CD4-positive, alpha-beta T cell (primary cell): ENCODE measurements at regions not wholly inside any gene's neighbourhood (a gene's known extent, or its start where the extent isn't known, plus 50 kb on each side); places are given as distances from the start of the nearest gene placed in this dataset.

ENCODE experiments used
- ATAC-seq: fragments of 200-7000 bp; cut with Tn5 transposase; one replicate; pipeline ENCODE4 v1.10.0; 2022; ENCODE audit warnings: mild to moderate bottlenecking; ENCODE audit not compliant: poor library complexity
- CTCF ChIA-PET: fragments of 350-600 bp; sonication (Branson Sonifier 250); formaldehyde crosslinking; loops from one replicate; lab custom pipeline; 2021; ENCODE audit warnings: antibody characterized with exemption, inconsistent platforms; lab: Charles Lee
- POLR2A ChIA-PET: fragments of 350-600 bp; sonication (Branson Sonifier 250); formaldehyde crosslinking; loops from one replicate; lab custom pipeline; 2021; ENCODE audit warnings: antibody characterized with exemption, inconsistent platforms; lab: Charles Lee
- DNase-seq, 14 experiments: peaks; one replicate each; pipeline ENCODE4 v3.0.0-alpha.2; 2013 to 2020; ENCODE audit warnings: mixed read lengths in 2 of 14
- H3K27ac ChIP-seq, 2 donors: one replicate each; pipeline versions ENCODE4 v1.5.1 to v1.7.0; 2013; ENCODE audit warnings: low read length in 2 of 2, low read depth in 1 of 2, mild to moderate bottlenecking in 1 of 2
- H3K27me3 ChIP-seq, 2 experiments: 1 replicate in 1 of 2; 2 replicates in 1 of 2; pipeline versions ENCODE4 v1.6.1 to v1.7.0; 2013; ENCODE audit warnings: low read length in 2 of 2, control low read depth in 1 of 2, mild to moderate bottlenecking in 1 of 2, moderate library complexity in 1 of 2; ENCODE audit not compliant: insufficient read depth in 2 of 2, control insufficient read depth in 1 of 2
- H3K36me3 ChIP-seq: one replicate; pipeline ENCODE4 v1.6.1; 2013; ENCODE audit warnings: low read length, control low read depth; ENCODE audit not compliant: insufficient read depth
- H3K4me1 ChIP-seq: one replicate; pipeline ENCODE4 v1.6.1; 2013; ENCODE audit warnings: low read length, control low read depth; ENCODE audit not compliant: insufficient read depth
- H3K4me3 ChIP-seq: one replicate; pipeline ENCODE4 v1.5.1; 2013; ENCODE audit warnings: mild to moderate bottlenecking, low read length, moderate library complexity
- H3K9me3 ChIP-seq, 2 experiments: 1 replicate in 1 of 2; 2 replicates in 1 of 2; pipeline versions ENCODE4 v1.6.1 to v1.7.0; 2013; ENCODE audit warnings: low read length in 2 of 2, mild to moderate bottlenecking in 2 of 2, control low read depth in 1 of 2, moderate library complexity in 1 of 2; ENCODE audit not compliant: control insufficient read depth in 1 of 2, insufficient read depth in 1 of 2
- H3K27ac Mint-ChIP-seq: one replicate; pipeline ENCODE4 v1.8.0; 2020; ENCODE audit warnings: mixed read lengths
- H3K27me3 Mint-ChIP-seq: one replicate; pipeline ENCODE4 v1.8.0; 2021; ENCODE audit warnings: mixed read lengths
- H3K36me3 Mint-ChIP-seq: one replicate; pipeline ENCODE4 v1.8.0; 2021; ENCODE audit warnings: low read depth, mixed read lengths
- H3K4me1 Mint-ChIP-seq: one replicate; pipeline ENCODE4 v1.8.0; 2021; ENCODE audit warnings: low read depth, mixed read lengths
- H3K4me3 Mint-ChIP-seq: one replicate; pipeline ENCODE4 v1.8.0; 2020; ENCODE audit warnings: mild to moderate bottlenecking, mixed read lengths
- H3K9me3 Mint-ChIP-seq: one replicate; pipeline ENCODE4 v1.8.0; 2020; ENCODE audit warnings: mixed read lengths
- intact Hi-C, 2 experiments: fragments of 100-400 bp; cut with DNase I in 1 of 2; cut with micrococcal nuclease in 1 of 2; formaldehyde crosslinking; loops; one replicate each; pipeline versions ENCODE4 v1.15.1 to v1.9.0; 2023 to 2025; cut with DNase I, micrococcal nuclease
- TF ChIP-seq, protein P1 (sequence below): fragments of 200-600 bp; IDR thresholded peaks from one replicate; pipeline ENCODE4 v1.8.0; 2022; ENCODE audit warnings: antibody characterized with exemption, mild to moderate bottlenecking

DNA sequence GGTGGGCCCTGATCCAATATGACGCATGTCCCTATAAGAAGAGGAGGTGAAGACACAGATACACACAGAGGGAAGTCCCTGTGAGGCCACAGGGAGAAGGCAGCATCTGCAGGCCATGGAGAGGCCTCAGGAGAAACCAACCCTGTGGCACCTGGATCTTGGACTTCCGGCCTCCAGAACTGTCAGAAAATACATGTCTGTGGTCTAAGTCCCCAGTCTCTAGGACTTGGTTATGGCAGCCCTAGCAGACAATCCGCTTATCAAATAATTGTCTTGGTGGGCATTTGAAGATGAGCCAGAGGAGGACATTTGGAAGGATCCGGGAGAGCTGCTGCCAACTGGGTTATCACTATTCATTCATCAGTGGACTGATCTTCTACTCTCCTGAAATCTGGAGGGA lies 57.6 kb upstream of the FOXQ1 start:
- ATAC-seq = no peak
- CTCF ChIA-PET = no interaction called here
- intact Hi-C loops = no loop called here

DNA sequence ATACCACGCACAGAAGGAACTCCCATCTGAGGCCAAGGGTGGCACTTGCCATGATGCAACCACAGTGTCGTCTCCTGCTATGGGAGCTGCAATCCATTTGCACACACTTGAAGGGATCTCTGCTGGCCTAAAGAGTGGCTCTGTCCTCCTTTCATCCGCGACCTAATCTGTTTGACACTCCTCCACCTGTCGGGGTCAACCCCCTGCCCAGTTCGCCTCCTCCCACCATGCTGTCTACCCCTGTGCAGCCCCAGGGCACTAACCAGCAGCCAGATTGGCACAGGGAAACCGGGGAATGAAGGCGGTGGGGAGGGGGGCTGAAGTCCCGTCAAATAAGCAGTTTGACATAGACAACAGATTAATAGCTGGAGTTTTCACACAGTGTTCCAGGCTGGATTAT lies 58.1 kb upstream of the FOXQ1 start:
- CTCF ChIA-PET = no interaction called here

More for the DNA sequence above, 57.6 kb upstream of the FOXQ1 start:
- no peak overlapping the region for H3K27ac ChIP-seq
- H3K27ac Mint-ChIP-seq = no peak overlapping the region
- H3K4me1 Mint-ChIP-seq = no peaks in the 10 kb centered on the region
- peaks cover 0 to 4% of the 10 kb centered on the region in 2 experiments for H3K9me3 ChIP-seq
- no peak for DNase-seq
- peaks cover 34% of the 10 kb centered on the region for H3K27me3 Mint-ChIP-seq
- H3K36me3 ChIP-seq = no peaks in the 10 kb centered on the region
- TF ChIP-seq, protein P1, sequence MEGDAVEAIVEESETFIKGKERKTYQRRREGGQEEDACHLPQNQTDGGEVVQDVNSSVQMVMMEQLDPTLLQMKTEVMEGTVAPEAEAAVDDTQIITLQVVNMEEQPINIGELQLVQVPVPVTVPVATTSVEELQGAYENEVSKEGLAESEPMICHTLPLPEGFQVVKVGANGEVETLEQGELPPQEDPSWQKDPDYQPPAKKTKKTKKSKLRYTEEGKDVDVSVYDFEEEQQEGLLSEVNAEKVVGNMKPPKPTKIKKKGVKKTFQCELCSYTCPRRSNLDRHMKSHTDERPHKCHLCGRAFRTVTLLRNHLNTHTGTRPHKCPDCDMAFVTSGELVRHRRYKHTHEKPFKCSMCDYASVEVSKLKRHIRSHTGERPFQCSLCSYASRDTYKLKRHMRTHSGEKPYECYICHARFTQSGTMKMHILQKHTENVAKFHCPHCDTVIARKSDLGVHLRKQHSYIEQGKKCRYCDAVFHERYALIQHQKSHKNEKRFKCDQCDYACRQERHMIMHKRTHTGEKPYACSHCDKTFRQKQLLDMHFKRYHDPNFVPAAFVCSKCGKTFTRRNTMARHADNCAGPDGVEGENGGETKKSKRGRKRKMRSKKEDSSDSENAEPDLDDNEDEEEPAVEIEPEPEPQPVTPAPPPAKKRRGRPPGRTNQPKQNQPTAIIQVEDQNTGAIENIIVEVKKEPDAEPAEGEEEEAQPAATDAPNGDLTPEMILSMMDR = no peak
- no peak overlapping the region for H3K4me3 ChIP-seq
- H3K9me3 Mint-ChIP-seq = no peaks in the 10 kb centered on the region
- H3K27me3 ChIP-seq = peaks cover 0 to 17% of the 10 kb centered on the region in 2 experiments
- POLR2A ChIA-PET = no interaction called here
- H3K4me1 ChIP-seq = no peaks in the 10 kb centered on the region
- no peaks in the 10 kb centered on the region for H3K36me3 Mint-ChIP-seq
- no peak overlapping the region for H3K4me3 Mint-ChIP-seq

DNA sequence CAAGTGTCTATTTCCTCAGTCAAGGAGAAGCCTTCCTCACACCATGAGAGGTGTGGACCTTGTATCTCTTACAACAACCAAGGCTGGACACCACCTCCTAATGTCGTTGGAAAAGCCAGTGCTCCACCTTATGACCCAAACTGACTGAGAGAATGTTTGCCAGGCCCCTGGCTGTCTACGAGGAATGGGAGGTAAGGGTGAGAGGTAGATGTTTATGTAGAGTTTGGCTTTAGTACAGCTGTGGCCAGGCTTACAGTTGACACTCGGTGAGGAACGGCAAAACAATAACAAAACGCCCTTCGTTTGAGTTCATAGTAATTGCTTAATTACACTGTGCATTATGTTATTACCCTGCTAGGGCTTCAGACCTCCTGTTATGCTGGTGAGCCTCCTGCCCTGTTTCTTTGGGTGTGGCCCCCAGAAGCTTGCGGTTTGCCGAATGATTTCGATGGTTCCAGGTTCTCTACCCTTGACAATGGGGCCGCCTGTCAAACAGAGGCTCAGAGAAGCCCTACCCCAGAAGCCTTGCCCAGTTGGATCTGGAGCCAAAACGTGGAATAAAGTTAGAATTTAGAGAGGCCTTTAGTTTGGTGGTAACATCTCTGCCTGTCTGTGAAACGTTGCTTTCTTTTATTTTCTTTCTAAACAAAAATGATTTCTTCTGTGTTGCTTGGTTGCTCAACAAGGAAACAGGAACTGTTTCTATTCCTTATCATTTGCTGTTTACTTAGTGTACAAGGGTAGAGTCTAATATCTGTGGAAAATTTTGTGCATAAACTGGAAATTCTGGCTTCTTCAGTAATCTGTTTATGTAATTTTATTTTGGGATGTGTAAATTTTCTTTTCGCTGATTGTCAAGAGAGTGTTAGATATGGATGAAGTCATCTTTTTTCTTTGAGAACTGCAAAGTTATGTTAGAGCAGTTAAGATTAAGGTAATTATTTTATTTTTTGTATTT lies 60.4 kb upstream of the FOXQ1 start:
- Histone ChIP-seq H3K4me3 (no peak overlapping the region), H3K9me3 (peaks cover 0 to 4% of the 10 kb centered on the region in 2 experiments), H3K36me3 (no peaks in the 10 kb centered on the region), H3K4me1 (no peaks in the 10 kb centered on the region), H3K27me3 (peaks cover 0 to 13% of the 10 kb centered on the region in 2 experiments), H3K27ac (no peak overlapping the region)
- ATAC-seq (no peak), DNase-seq (no peak)
- ChIA-PET POLR2A (no interaction called here), CTCF (no interaction called here)
- Mint-ChIP-seq H3K4me3 (no peak overlapping the region), H3K27ac (no peak overlapping the region), H3K27me3 (peaks cover 43% of the 10 kb centered on the region), H3K9me3 (no peaks in the 10 kb centered on the region), H3K36me3 (no peaks in the 10 kb centered on the region), H3K4me1 (no peaks in the 10 kb centered on the region)
- TF ChIP-seq, protein P1 = no peak
- intact Hi-C loops = no loop called here

More for the DNA sequence above, 58.1 kb upstream of the FOXQ1 start:
- POLR2A ChIA-PET = no interaction called here
- no peaks in the 10 kb centered on the region for H3K36me3 ChIP-seq
- Mint-ChIP-seq H3K9me3 (no peaks in the 10 kb centered on the region), H3K27me3 (peaks cover 39% of the 10 kb centered on the region), H3K36me3 (no peaks in the 10 kb centered on the region), H3K4me3 (no peak overlapping the region), H3K27ac (no peak overlapping the region), H3K4me1 (no peaks in the 10 kb centered on the region)
- peaks cover 0 to 17% of the 10 kb centered on the region in 2 experiments for H3K27me3 ChIP-seq
- intact Hi-C loops = no loop called here
- peaks cover 0 to 4% of the 10 kb centered on the region in 2 experiments for H3K9me3 ChIP-seq
- ATAC-seq = no peak
- DNase-seq = no peak
- TF ChIP-seq, protein P1 = no peak
- H3K27ac ChIP-seq = no peak overlapping the region
- H3K4me3 ChIP-seq = no peak overlapping the region
- H3K4me1 ChIP-seq = no peaks in the 10 kb centered on the region
